D721Med (cell line): ENCODE measurements at regions not wholly inside any gene's neighbourhood (a gene's known extent, or its start where the extent isn't known, plus 50 kb on each side); places are given as distances from the start of the nearest gene placed in this dataset.

ENCODE experiments used
- DNase-seq: peaks from one replicate; pipeline ENCODE4 v3.0.0; 2011; ENCODE audit warnings: low spot score; ENCODE audit not compliant: insufficient read length
- FAIRE-seq: peaks from 2 replicates; lab custom pipeline; 2011; peaks lifted over from hg19 to GRCh38; lab: Jason Lieb, UNC
- CTCF ChIP-seq: IDR thresholded peaks from 2 replicates; pipeline ENCODE4 v1.5.1; 2012; ENCODE audit warnings: mild to moderate bottlenecking, control low read depth; ENCODE audit not compliant: insufficient read depth; ENCODE audit errors: missing control alignments

- DNase-seq (no peak), FAIRE-seq (no peak)
- TF ChIP-seq CTCF, result no peak
Observed at GRCh38 chr17:72063756-72064450, 56.9 kb upstream of the SOX9 start.

DNA sequence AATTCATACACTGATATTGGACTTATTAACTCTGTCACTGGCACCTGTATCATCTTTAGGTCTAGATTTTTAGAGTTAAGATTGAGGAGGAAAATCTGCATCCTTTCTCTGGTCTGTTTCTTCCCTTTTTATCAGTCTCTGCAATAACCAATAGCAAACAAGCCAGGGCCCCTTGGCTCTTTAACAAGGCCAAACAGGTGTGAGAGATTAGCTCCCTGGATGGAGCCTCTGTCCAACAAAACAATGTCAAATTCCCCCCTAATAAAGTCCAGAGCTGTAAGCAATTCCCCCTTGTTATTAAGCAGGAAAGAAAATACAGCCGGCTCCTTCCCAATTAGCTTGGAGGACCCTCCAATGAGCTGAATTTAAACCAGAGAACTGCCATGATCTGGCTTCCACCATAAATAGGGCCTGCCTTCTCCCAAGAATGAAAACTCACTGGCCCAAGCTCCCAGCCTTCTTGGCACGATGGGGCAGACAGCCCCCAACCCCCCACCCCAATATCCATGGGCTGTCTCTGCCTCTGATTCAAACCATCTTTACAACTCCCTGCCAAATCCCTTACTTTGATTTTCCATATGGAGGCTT, 56.1 kb upstream of the SOX9 start:
- no peak for DNase-seq
- FAIRE-seq, result no peak
- TF ChIP-seq CTCF, result no peak

- TF ChIP-seq CTCF, result no peak
- FAIRE-seq (no peak), DNase-seq (no peak)
Observed at GRCh38 chr17:72065556-72065955, 55.3 kb upstream of the SOX9 start.

- no peak for DNase-seq
- no peak for FAIRE-seq
- TF ChIP-seq CTCF, result no peak
Observed at GRCh38 chr17:72068643-72069042, 52.2 kb upstream of the SOX9 start.

GRCh38 chr17:72069586-72070202, 51.1 kb upstream of the SOX9 start:
- no peak for TF ChIP-seq CTCF
- no peak for DNase-seq
- no peak for FAIRE-seq
